Nephron (organoid): ENCODE measurements at regions not wholly inside any gene's neighbourhood (a gene's known extent, or its start where the extent isn't known, plus 50 kb on each side); places are given as distances from the start of the nearest gene placed in this dataset.

Experiments used
- H3K27ac Mint-ChIP-seq, 3 experiments: 2 replicates each; pipeline ENCODE4 v1.8.0; 2020; ENCODE audit warnings: mixed read lengths in 3 of 3, mild to moderate bottlenecking in 2 of 3, moderate library complexity in 1 of 3
- H3K27me3 Mint-ChIP-seq: 2 replicates; pipeline ENCODE4 v1.8.0; 2021; ENCODE audit warnings: low read depth, mild to moderate bottlenecking, moderate library complexity, mixed read lengths
- H3K36me3 Mint-ChIP-seq: 2 replicates; pipeline ENCODE4 v1.8.0; 2020; ENCODE audit warnings: low read depth, mixed read lengths
- H3K4me1 Mint-ChIP-seq: 2 replicates; pipeline ENCODE4 v1.8.0; 2020; ENCODE audit warnings: mixed read lengths
- H3K4me3 Mint-ChIP-seq, 3 experiments: 2 replicates each; pipeline ENCODE4 v1.8.0; 2020; ENCODE audit warnings: mild to moderate bottlenecking in 3 of 3, mixed read lengths in 3 of 3, moderate library complexity in 2 of 3
- H3K9me3 Mint-ChIP-seq: 2 replicates; pipeline ENCODE4 v1.8.0; 2020; ENCODE audit warnings: mixed read lengths
- TF ChIP-seq, protein P1 (sequence below), 3 experiments: fragments of 200-600 bp; sonication (generic); IDR thresholded peaks; one replicate each; pipeline ENCODE4 v1.5.0; 2021; ENCODE audit warnings: antibody characterized with exemption in 3 of 3; ENCODE audit not compliant: unreplicated experiment in 3 of 3

DNA sequence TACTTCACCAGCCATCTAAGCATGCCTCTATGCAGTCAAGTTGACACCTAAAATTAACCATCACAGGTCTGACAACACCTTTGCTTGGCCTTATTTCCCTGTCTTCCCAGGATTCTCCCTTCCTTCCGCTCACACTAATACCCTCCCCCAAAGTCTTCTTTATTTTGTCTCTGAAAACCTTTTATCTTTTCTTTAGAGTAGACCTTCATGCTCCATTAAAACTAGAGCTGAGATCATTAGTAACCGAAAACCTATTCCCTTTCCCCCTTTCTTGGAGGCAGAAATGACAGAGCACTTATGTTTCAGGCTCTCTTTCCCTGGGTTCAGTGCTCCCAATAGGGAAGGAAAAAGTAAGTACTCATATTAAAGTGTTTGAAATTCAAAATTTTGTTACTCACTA is 423.8 kb downstream of the YTHDC2 start:
- H3K4me1 Mint-ChIP-seq, result no peaks in the 10 kb centered on the region
- TF ChIP-seq, protein P1, sequence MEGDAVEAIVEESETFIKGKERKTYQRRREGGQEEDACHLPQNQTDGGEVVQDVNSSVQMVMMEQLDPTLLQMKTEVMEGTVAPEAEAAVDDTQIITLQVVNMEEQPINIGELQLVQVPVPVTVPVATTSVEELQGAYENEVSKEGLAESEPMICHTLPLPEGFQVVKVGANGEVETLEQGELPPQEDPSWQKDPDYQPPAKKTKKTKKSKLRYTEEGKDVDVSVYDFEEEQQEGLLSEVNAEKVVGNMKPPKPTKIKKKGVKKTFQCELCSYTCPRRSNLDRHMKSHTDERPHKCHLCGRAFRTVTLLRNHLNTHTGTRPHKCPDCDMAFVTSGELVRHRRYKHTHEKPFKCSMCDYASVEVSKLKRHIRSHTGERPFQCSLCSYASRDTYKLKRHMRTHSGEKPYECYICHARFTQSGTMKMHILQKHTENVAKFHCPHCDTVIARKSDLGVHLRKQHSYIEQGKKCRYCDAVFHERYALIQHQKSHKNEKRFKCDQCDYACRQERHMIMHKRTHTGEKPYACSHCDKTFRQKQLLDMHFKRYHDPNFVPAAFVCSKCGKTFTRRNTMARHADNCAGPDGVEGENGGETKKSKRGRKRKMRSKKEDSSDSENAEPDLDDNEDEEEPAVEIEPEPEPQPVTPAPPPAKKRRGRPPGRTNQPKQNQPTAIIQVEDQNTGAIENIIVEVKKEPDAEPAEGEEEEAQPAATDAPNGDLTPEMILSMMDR (IDR thresholded peaks at IDR 0.05; ENCODE audit: unreplicated experiment in 3 of 3), result no peak
- H3K27ac Mint-ChIP-seq, result no peak overlapping the region
- H3K9me3 Mint-ChIP-seq, result no peaks in the 10 kb centered on the region
- H3K36me3 Mint-ChIP-seq, result no peaks in the 10 kb centered on the region
- H3K27me3 Mint-ChIP-seq, result no peaks in the 10 kb centered on the region
- no peak overlapping the region for H3K4me3 Mint-ChIP-seq

DNA sequence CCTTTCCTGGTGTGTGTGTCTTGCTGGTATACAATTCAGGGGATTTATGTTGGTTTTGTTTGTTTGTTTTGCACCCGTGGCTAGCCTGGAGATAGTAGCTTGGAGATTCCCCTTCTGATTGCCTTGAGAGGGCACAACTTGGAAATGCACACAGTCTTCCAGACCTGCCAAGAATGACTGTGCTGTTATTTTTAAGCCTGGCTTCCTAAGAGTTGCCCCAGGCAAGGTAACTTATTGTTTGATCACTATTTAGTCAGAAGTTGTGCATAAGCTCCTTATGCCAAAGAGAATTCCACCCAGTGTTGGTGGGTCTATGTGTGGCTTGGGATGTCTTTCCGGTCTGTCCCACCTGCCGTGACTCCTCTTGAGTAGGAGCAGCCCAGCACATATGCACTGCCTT is 421.9 kb upstream of the KCNN2 start:
- Mint-ChIP-seq H3K27me3 (no peaks in the 10 kb centered on the region), H3K27ac (no peak overlapping the region), H3K9me3 (peaks cover 3% of the 10 kb centered on the region), H3K4me1 (no peaks in the 10 kb centered on the region), H3K36me3 (no peaks in the 10 kb centered on the region), H3K4me3 (no peak overlapping the region)
- TF ChIP-seq, protein P1 (IDR thresholded peaks at IDR 0.05; ENCODE audit: unreplicated experiment in 3 of 3), result no peak

GRCh38 chr5:113950186-113950585 is 411.7 kb upstream of the KCNN2 start:
- TF ChIP-seq, protein P1 (IDR thresholded peaks at IDR 0.05; ENCODE audit: unreplicated experiment in 3 of 3), result no peak
- H3K4me1 Mint-ChIP-seq, result no peaks in the 10 kb centered on the region
- H3K9me3 Mint-ChIP-seq, result peaks cover 11% of the 10 kb centered on the region
- no peaks in the 10 kb centered on the region for H3K36me3 Mint-ChIP-seq
- no peak overlapping the region for H3K27ac Mint-ChIP-seq
- H3K27me3 Mint-ChIP-seq, result no peaks in the 10 kb centered on the region
- no peak overlapping the region for H3K4me3 Mint-ChIP-seq

GRCh38 chr5:113965225-113965624 is 396.6 kb upstream of the KCNN2 start:
- H3K9me3 Mint-ChIP-seq, result no peaks in the 10 kb centered on the region
- H3K4me3 Mint-ChIP-seq, result no peak overlapping the region
- H3K36me3 Mint-ChIP-seq, result no peaks in the 10 kb centered on the region
- TF ChIP-seq, protein P1 (IDR thresholded peaks at IDR 0.05; ENCODE audit: unreplicated experiment in 3 of 3), result no peak
- no peaks in the 10 kb centered on the region for H3K27me3 Mint-ChIP-seq
- no peak overlapping the region for H3K27ac Mint-ChIP-seq
- H3K4me1 Mint-ChIP-seq, result no peaks in the 10 kb centered on the region

DNA sequence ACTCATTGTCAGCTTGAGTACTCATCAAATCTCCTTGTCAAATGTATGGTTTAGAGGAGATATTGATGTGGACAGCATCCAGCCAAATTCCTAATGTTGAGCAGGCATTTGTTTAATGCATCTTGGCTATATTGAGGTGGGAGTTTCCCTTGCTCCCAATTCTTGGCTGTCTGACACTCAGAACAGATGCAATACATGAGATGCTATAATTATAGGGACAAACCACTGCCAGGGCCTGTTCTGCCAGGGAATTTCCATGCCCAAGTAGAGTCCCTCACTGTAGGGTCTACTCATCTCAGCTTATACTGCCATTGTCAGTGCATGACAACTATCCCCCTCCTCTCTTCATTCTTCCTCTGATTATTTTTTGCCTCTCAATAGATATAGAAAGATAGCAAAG is 392.0 kb upstream of the KCNN2 start:
- H3K36me3 Mint-ChIP-seq, result no peaks in the 10 kb centered on the region
- no peak overlapping the region for H3K27ac Mint-ChIP-seq
- H3K4me1 Mint-ChIP-seq, result no peaks in the 10 kb centered on the region
- no peaks in the 10 kb centered on the region for H3K27me3 Mint-ChIP-seq
- H3K9me3 Mint-ChIP-seq, result no peaks in the 10 kb centered on the region
- no peak overlapping the region for H3K4me3 Mint-ChIP-seq
- TF ChIP-seq, protein P1 (IDR thresholded peaks at IDR 0.05; ENCODE audit: unreplicated experiment in 3 of 3), result no peak

GRCh38 chr5:113971454-113971853 is 390.4 kb upstream of the KCNN2 start:
- no peaks in the 10 kb centered on the region for H3K27me3 Mint-ChIP-seq
- no peak overlapping the region for H3K27ac Mint-ChIP-seq
- TF ChIP-seq, protein P1 (IDR thresholded peaks at IDR 0.05; ENCODE audit: unreplicated experiment in 3 of 3), result no peak
- H3K4me1 Mint-ChIP-seq, result no peaks in the 10 kb centered on the region
- no peak overlapping the region for H3K4me3 Mint-ChIP-seq
- no peaks in the 10 kb centered on the region for H3K36me3 Mint-ChIP-seq
- no peaks in the 10 kb centered on the region for H3K9me3 Mint-ChIP-seq
